ENCODE measurements at regions not wholly inside any gene's neighbourhood (a gene's known extent, or its start where the extent isn't known, plus 50 kb on each side); places are given as distances from the start of the nearest gene placed in this dataset.

DNA sequence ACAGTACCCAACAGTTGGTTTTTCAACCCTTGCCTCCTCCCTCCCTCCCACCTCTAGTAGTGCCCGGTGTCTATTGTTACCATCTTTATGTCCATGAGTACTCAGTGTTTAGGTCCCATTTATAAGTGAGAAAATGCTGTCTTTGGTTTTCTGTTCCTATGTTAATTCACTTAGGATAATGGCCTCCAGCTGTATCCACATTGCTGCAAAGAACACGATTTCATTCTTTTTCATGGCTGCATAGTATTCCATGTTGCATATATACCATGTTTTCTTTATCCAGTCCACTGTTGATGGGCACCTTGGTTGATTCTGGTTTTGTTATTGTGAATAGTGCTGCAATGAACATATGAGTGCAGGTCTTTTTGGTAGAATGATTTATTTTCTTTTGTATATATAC lies 631.3 kb downstream of the MED13L start:
- no peak overlapping the region for H3K4me3 ChIP-seq
- H3K9me3 ChIP-seq (ENCODE audit: control insufficient read depth in 4 of 4, insufficient read depth in 3 of 4, low read length in 3 of 4) = no peaks in the 10 kb centered on the region
- no peaks in the 10 kb centered on the region for H3K27me3 ChIP-seq (ENCODE audit: control insufficient read depth in 3 of 3, insufficient read depth in 3 of 3, low read length in 2 of 3)
- TF ChIP-seq, protein P1, sequence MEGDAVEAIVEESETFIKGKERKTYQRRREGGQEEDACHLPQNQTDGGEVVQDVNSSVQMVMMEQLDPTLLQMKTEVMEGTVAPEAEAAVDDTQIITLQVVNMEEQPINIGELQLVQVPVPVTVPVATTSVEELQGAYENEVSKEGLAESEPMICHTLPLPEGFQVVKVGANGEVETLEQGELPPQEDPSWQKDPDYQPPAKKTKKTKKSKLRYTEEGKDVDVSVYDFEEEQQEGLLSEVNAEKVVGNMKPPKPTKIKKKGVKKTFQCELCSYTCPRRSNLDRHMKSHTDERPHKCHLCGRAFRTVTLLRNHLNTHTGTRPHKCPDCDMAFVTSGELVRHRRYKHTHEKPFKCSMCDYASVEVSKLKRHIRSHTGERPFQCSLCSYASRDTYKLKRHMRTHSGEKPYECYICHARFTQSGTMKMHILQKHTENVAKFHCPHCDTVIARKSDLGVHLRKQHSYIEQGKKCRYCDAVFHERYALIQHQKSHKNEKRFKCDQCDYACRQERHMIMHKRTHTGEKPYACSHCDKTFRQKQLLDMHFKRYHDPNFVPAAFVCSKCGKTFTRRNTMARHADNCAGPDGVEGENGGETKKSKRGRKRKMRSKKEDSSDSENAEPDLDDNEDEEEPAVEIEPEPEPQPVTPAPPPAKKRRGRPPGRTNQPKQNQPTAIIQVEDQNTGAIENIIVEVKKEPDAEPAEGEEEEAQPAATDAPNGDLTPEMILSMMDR (IDR thresholded peaks at IDR 0.05; ENCODE audit: control extremely low read depth, extremely low read depth) = no peak
- DNase-seq (no peak), ATAC-seq (ENCODE audit: insufficient read depth, low FRiP score) (no peak)
- peaks cover 0 to 7% (median 0%) of the 10 kb centered on the region in 5 donors for H3K4me1 ChIP-seq (ENCODE audit: control insufficient read depth in 5 of 5, insufficient read depth in 5 of 5, low read length in 5 of 5)
- H3K36me3 ChIP-seq (ENCODE audit: control insufficient read depth in 4 of 4, insufficient read depth in 4 of 4, low read length in 4 of 4) = no peaks in the 10 kb centered on the region
- 93 to 97% methylated on average over 2 of the region's 2 CpGs for WGBS, 2 donors
- H3K9ac ChIP-seq (ENCODE audit: insufficient read depth in 1 of 2, low read length in 2 of 2) = no peak overlapping the region
- H3K27ac ChIP-seq (ENCODE audit: low read depth in 1 of 2, low read length in 1 of 2) = no peak overlapping the region

DNA sequence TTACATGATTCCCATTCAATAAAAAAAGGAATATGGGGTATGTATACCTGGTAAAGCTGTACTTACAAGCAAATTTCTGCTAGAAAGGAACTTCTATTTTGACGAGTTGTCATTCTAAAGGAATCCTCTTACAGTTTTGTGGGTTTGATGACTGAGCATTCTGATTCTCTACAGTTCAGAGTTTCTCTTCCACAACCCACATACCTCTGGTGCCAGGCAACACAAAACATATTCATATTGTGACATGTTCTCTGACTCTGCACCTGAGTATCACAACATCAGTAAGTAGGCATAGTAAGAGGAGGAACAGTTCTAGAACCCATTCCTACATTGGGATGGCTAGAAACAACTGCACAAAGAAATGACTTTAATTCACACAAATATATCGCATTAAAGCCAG lies 636.6 kb downstream of the MED13L start:
- H3K4me3 ChIP-seq = no peak overlapping the region
- H3K9ac ChIP-seq (ENCODE audit: insufficient read depth in 1 of 2, low read length in 2 of 2) = no peak overlapping the region
- H3K36me3 ChIP-seq (ENCODE audit: control insufficient read depth in 4 of 4, insufficient read depth in 4 of 4, low read length in 4 of 4) = no peaks in the 10 kb centered on the region
- TF ChIP-seq, protein P1 (IDR thresholded peaks at IDR 0.05; ENCODE audit: control extremely low read depth, extremely low read depth) = no peak
- H3K4me1 ChIP-seq (ENCODE audit: control insufficient read depth in 5 of 5, insufficient read depth in 5 of 5, low read length in 5 of 5) = peaks cover 0 to 3% (median 0%) of the 10 kb centered on the region in 5 donors
- ATAC-seq (ENCODE audit: insufficient read depth, low FRiP score) (no peak), DNase-seq (no peak)
- no peaks in the 10 kb centered on the region for H3K9me3 ChIP-seq (ENCODE audit: control insufficient read depth in 4 of 4, insufficient read depth in 3 of 4, low read length in 3 of 4)
- H3K27me3 ChIP-seq (ENCODE audit: control insufficient read depth in 3 of 3, insufficient read depth in 3 of 3, low read length in 2 of 3) = no peaks in the 10 kb centered on the region
- H3K27ac ChIP-seq (ENCODE audit: low read depth in 1 of 2, low read length in 1 of 2) = no peak overlapping the region
- 88 to 90% methylated on average over 2 of the region's 2 CpGs for WGBS, 2 donors

DNA sequence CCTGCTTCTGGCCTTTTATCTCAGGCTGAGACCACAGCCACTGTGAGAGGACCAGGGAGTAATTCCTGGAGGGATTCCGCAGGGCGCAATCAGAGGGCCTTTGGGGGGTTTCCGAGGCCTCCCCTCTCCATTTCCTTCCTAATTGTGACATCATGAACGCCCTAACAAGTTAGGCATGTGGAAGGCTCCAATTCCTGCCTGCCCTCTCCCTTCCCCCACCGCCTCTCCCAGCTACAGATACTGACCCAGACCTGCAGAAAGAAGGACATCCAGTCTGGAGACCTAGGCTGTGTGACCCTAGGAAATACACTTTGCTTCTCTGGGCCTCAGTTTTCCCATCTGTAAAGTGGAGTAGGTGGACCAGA lies 637.9 kb downstream of the MED13L start:
- TF ChIP-seq, protein P1 (IDR thresholded peaks at IDR 0.05; ENCODE audit: control extremely low read depth, extremely low read depth) = no peak
- no peaks in the 10 kb centered on the region for H3K9me3 ChIP-seq (ENCODE audit: control insufficient read depth in 4 of 4, insufficient read depth in 3 of 4, low read length in 3 of 4)
- H3K4me3 ChIP-seq = no peak overlapping the region
- no peaks in the 10 kb centered on the region for H3K36me3 ChIP-seq (ENCODE audit: control insufficient read depth in 4 of 4, insufficient read depth in 4 of 4, low read length in 4 of 4)
- ATAC-seq (ENCODE audit: insufficient read depth, low FRiP score) = no peak
- no peak for DNase-seq
- peaks cover 0 to 3% (median 0%) of the 10 kb centered on the region in 5 donors for H3K4me1 ChIP-seq (ENCODE audit: control insufficient read depth in 5 of 5, insufficient read depth in 5 of 5, low read length in 5 of 5)
- WGBS, 2 donors = 29 to 51% methylated on average over 5 of the region's 5 CpGs
- H3K9ac ChIP-seq (ENCODE audit: insufficient read depth in 1 of 2, low read length in 2 of 2) = no peak overlapping the region
- no peaks in the 10 kb centered on the region for H3K27me3 ChIP-seq (ENCODE audit: control insufficient read depth in 3 of 3, insufficient read depth in 3 of 3, low read length in 2 of 3)
- H3K27ac ChIP-seq (ENCODE audit: low read depth in 1 of 2, low read length in 1 of 2) = no peak overlapping the region
